ENCODE measurements at regions not wholly inside any gene's neighbourhood (a gene's known extent, or its start where the extent isn't known, plus 50 kb on each side); places are given as distances from the start of the nearest gene placed in this dataset.

DNA sequence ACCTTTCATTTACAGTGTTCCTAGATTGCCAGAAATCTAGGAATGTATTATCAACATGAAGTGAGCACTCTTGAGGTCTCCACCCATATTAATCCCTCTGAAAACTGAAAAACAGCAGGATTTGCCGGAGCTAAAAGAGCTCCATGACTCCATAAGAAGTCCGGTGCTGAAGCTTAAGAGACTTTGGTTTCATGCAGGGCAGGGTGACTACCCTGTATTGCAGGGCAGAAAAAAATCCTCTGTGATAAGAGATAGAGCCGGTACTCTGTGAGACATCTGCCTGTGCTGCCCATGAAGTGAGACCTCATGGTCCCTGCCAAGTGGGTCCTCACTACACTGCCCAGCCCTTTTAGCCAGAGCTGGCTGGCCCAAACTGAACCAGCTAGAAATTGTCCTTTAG lies 127.2 kb upstream of the NPY2R start:
- TF ChIP-seq, protein P1, sequence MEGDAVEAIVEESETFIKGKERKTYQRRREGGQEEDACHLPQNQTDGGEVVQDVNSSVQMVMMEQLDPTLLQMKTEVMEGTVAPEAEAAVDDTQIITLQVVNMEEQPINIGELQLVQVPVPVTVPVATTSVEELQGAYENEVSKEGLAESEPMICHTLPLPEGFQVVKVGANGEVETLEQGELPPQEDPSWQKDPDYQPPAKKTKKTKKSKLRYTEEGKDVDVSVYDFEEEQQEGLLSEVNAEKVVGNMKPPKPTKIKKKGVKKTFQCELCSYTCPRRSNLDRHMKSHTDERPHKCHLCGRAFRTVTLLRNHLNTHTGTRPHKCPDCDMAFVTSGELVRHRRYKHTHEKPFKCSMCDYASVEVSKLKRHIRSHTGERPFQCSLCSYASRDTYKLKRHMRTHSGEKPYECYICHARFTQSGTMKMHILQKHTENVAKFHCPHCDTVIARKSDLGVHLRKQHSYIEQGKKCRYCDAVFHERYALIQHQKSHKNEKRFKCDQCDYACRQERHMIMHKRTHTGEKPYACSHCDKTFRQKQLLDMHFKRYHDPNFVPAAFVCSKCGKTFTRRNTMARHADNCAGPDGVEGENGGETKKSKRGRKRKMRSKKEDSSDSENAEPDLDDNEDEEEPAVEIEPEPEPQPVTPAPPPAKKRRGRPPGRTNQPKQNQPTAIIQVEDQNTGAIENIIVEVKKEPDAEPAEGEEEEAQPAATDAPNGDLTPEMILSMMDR (IDR thresholded peaks at IDR 0.05), result no peak
- no peak for TF ChIP-seq ZFX (IDR thresholded peaks at IDR 0.05; ENCODE audit: borderline replicate concordance)
